ENCODE measurements at regions not wholly inside any gene's neighbourhood (a gene's known extent, or its start where the extent isn't known, plus 50 kb on each side); places are given as distances from the start of the nearest gene placed in this dataset.

DNA sequence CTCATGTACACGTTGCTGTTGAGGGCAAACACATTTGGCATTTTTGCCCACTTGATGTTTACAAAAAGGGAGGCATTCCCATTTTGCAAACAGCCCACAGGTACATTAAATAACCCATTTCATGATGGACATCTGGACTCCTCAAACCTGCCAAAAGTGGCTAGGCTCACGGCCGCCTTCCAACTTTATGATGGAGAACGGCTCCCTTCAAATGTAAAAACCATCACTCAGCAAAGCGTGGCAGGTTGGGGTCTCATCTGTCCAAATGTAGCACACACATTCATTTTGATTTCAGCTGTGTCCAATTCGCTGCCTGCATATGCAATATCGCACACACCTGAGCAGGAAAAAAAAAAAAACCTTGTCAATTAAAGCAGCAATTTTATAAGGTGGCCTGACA, 417.8 kb downstream of the TMEM114 start:
- no peaks in the 10 kb centered on the region for H3K4me1 Mint-ChIP-seq
- no peaks in the 10 kb centered on the region for H3K36me3 Mint-ChIP-seq (ENCODE audit: low read depth)
- ChIA-PET POLR2A (no interaction called here), CTCF (no interaction called here)
- no peak overlapping the region for H3K4me3 Mint-ChIP-seq
- H3K27me3 Mint-ChIP-seq, result no peaks in the 10 kb centered on the region
- DNase-seq (no peak), ATAC-seq (ENCODE audit: low read depth) (no peak)
- TF ChIP-seq, protein P1, sequence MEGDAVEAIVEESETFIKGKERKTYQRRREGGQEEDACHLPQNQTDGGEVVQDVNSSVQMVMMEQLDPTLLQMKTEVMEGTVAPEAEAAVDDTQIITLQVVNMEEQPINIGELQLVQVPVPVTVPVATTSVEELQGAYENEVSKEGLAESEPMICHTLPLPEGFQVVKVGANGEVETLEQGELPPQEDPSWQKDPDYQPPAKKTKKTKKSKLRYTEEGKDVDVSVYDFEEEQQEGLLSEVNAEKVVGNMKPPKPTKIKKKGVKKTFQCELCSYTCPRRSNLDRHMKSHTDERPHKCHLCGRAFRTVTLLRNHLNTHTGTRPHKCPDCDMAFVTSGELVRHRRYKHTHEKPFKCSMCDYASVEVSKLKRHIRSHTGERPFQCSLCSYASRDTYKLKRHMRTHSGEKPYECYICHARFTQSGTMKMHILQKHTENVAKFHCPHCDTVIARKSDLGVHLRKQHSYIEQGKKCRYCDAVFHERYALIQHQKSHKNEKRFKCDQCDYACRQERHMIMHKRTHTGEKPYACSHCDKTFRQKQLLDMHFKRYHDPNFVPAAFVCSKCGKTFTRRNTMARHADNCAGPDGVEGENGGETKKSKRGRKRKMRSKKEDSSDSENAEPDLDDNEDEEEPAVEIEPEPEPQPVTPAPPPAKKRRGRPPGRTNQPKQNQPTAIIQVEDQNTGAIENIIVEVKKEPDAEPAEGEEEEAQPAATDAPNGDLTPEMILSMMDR (IDR thresholded peaks at IDR 0.05), result no peak
- intact Hi-C loops (cut with micrococcal nuclease), result loop anchor here (10.0 kb wide), 1 partner anchor 1488 kb away; no protein-coding TSS in a partner anchor
- peaks cover 2% of the 10 kb centered on the region for H3K9me3 Mint-ChIP-seq
- no peak overlapping the region for H3K27ac Mint-ChIP-seq

DNA sequence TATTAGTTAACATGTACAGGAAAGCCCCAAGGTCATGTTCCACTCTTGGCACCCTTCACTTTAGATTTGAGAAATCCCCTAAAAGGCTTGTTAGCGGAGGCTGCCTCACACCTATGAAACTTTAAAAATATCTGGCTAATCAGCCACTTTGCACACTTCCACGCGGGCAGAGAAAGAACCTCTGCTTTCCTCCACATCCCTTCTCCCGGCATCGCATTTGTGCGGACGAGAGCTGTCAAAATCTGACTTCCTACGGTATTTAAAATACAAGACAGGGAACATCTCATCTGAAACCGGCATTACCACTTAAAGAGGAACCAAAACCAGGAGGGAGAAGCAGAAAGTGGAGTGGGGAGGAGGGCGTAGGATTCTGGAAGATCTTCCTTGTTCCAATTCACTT, 422.3 kb downstream of the TMEM114 start:
- Mint-ChIP-seq H3K27me3 (no peaks in the 10 kb centered on the region), H3K27ac (no peak overlapping the region), H3K9me3 (peaks cover 2% of the 10 kb centered on the region), H3K4me3 (no peak overlapping the region), H3K4me1 (no peaks in the 10 kb centered on the region), H3K36me3 (ENCODE audit: low read depth) (no peaks in the 10 kb centered on the region)
- TF ChIP-seq, protein P1 (IDR thresholded peaks at IDR 0.05), result no peak
- ChIA-PET POLR2A (no interaction called here), CTCF (no interaction called here)
- intact Hi-C loops (cut with micrococcal nuclease), result no loop called here
- ATAC-seq (ENCODE audit: low read depth) (no peak), DNase-seq (no peak)

DNA sequence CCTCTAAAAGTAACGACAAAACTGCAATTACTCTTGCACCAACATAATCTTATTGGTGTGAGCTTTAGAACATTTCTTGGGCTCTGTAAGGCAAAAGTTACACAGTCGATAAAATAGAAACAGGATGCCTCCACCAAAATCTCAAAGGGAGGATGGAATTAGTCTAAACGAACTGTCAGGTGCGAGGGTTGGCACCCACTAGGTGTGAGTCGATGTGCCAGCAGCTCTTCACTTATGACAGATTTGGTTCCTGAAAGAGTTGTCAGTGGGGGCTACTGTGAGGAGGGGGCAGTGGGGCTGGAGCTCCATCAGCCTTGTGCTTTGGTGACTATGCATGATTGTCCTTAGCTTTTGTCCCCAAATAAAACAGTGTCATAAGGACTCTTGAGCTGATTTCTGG, 422.9 kb downstream of the TMEM114 start:
- H3K9me3 Mint-ChIP-seq, result peaks cover 2% of the 10 kb centered on the region
- CTCF ChIA-PET, result no interaction called here

DNA sequence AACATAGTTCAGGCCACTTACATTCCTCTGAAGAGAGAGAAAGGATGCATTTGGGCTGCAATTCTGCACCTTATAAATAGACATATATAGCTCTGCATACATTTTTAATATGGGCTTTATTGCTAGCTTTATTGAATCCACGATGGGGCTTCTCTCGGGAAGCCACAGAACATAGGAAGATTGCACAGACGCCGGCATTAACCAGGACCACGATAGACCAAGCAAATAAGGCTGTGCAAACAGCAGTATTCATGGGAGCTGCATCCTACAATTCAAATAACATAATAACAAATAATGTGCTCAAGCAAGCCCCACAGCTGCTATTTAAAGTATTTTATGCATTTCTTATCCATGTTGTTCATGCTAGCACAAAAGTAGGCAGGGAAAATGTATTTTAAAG, 432.3 kb downstream of the TMEM114 start:
- no peaks in the 10 kb centered on the region for H3K36me3 Mint-ChIP-seq (ENCODE audit: low read depth)

More for the DNA sequence above, 422.9 kb downstream of the TMEM114 start:
- H3K4me1 Mint-ChIP-seq, result no peaks in the 10 kb centered on the region
- no peak overlapping the region for H3K4me3 Mint-ChIP-seq
- no peaks in the 10 kb centered on the region for H3K27me3 Mint-ChIP-seq
- POLR2A ChIA-PET, result no interaction called here
- ATAC-seq (ENCODE audit: low read depth) (no peak), DNase-seq (no peak)
- TF ChIP-seq, protein P1 (IDR thresholded peaks at IDR 0.05), result no peak
- intact Hi-C loops (cut with micrococcal nuclease), result no loop called here
- no peaks in the 10 kb centered on the region for H3K36me3 Mint-ChIP-seq (ENCODE audit: low read depth)
- H3K27ac Mint-ChIP-seq, result no peak overlapping the region

DNA sequence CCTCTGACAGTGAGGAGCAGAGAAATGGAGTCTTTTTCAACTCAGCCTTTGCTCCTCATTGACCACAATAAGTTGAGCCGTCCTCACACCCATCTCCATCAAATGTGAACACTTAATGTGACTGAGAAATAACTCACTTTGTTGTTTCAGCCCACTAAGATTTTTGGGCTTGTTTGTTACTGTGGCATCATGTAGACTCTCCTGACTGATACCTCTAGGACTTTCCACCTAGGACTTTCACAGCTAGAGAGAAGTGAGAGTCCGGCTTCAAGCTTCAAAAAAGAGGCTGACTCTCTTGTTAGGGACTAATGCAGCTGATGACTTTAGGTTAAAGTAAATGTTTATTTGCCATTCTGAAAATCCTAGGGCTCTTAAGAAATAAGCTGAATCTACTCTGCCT, 435.0 kb downstream of the TMEM114 start:
- ChIA-PET POLR2A (no interaction called here), CTCF (no interaction called here)
- Mint-ChIP-seq H3K9me3 (peaks cover 10% of the 10 kb centered on the region), H3K27me3 (no peaks in the 10 kb centered on the region), H3K4me1 (no peaks in the 10 kb centered on the region), H3K4me3 (no peak overlapping the region), H3K36me3 (ENCODE audit: low read depth) (no peaks in the 10 kb centered on the region), H3K27ac (no peak overlapping the region)
- intact Hi-C loops (cut with micrococcal nuclease), result no loop called here
- TF ChIP-seq, protein P1 (IDR thresholded peaks at IDR 0.05), result no peak
- ATAC-seq (ENCODE audit: low read depth), result no peak
- DNase-seq, result no peak

More for the DNA sequence above, 432.3 kb downstream of the TMEM114 start:
- POLR2A ChIA-PET, result no interaction called here
- Mint-ChIP-seq H3K9me3 (peaks cover 10% of the 10 kb centered on the region), H3K4me3 (no peak overlapping the region), H3K27ac (no peak overlapping the region), H3K4me1 (no peaks in the 10 kb centered on the region), H3K27me3 (no peaks in the 10 kb centered on the region)
- intact Hi-C loops (cut with micrococcal nuclease), result no loop called here
- DNase-seq, result no peak
- CTCF ChIA-PET, result no interaction called here
- ATAC-seq (ENCODE audit: low read depth), result no peak
- TF ChIP-seq, protein P1 (IDR thresholded peaks at IDR 0.05), result no peak

Data from activated B cell treated with CpG ODN at 0.5 μM for 24 hours (primary cell).